GM19025 (cell line): ENCODE measurements at regions not wholly inside any gene's neighbourhood (a gene's known extent, or its start where the extent isn't known, plus 50 kb on each side); places are given as distances from the start of the nearest gene placed in this dataset.

Experiments
- ATAC-seq: cut with Tn5 transposase; IDR thresholded peaks from one replicate; pipeline ENCODE4 v1.9.1; 2021; ENCODE audit warnings: mild to moderate bottlenecking, low read depth, moderate library complexity; ENCODE audit not compliant: unreplicated experiment

GRCh38 chr14:49401373-49401772 is 184.8 kb downstream of the RPS29 start:
- ATAC-seq = no peak

DNA sequence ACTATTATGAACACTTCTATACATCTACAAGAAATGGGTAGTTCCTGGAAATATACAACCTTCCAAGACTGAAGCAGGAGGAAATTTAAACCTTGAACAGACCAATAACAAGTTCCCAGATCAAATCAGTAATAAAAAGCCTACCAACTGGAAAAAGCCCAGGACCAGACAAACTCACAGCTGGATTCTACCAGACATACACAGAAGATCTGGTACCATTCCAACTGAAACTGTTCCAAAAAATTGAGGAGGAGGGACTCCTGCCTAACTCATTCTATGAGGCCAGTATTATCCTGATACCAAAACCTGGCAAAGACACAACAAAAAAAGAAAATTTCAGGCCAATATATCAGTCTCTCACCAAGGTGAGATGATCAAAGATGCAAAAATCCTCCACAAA is 189.4 kb downstream of the RPS29 start:
- ATAC-seq = no peak

DNA sequence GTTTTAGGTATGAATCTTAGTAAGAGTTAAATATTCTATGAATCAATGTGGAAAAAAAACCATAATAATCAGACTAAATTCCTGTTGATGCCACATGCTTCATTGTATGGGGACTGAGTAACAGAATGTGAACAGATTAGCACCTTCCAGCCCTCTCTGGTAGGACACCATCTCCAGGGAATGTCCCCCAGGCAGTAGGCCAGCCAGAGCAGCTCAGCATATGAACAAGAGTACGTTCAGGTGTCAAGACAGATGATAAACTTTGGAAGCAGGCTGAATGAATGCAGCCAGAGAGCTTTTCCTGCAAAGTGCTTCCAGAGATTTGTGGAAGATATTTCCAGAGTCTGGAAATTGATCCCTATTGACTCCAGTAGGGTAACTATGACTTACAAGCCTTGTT is 204.4 kb downstream of the RPS29 start:
- ATAC-seq = no peak

DNA sequence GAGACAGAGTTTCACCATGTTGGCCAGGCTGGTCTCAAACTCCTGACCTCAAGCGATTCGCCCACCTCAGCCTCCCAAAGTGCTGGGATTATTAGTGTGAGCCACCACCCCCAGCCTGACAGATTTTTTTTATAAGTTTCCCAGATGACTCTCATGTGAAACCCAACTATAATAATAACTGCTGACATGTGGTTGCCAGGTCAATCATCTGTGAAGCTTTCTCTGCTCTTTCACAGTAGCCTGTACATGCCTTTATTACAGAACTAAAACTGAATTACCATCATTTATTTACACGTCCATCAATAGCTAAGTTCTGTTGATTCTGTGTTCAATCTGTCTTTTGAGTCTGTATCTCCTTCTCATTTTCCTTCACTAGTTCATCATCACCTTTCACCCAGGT is 218.5 kb downstream of the RPS29 start:
- no peak for ATAC-seq

- no peak for ATAC-seq
These were observed 219.8 kb downstream of the RPS29 start for GRCh38 chr14:49366416-49366815.

DNA sequence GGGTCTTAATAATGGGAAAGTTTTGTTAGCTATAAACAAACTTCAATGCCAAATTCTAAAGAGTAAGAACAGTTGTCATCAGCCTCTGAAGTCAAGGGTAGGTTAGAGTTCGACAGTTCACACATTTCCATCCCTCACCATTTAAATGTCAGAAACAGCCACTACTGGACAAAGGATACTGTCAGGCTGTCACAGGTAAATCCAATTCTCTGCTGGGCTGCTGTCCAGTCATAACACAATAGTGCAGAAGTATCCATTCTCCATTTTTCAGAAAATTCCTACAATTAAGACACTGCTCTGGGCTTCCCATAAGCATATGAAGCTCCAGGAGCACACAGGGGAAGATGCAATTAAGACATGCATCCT is 221.4 kb downstream of the RPS29 start:
- no peak for ATAC-seq

DNA sequence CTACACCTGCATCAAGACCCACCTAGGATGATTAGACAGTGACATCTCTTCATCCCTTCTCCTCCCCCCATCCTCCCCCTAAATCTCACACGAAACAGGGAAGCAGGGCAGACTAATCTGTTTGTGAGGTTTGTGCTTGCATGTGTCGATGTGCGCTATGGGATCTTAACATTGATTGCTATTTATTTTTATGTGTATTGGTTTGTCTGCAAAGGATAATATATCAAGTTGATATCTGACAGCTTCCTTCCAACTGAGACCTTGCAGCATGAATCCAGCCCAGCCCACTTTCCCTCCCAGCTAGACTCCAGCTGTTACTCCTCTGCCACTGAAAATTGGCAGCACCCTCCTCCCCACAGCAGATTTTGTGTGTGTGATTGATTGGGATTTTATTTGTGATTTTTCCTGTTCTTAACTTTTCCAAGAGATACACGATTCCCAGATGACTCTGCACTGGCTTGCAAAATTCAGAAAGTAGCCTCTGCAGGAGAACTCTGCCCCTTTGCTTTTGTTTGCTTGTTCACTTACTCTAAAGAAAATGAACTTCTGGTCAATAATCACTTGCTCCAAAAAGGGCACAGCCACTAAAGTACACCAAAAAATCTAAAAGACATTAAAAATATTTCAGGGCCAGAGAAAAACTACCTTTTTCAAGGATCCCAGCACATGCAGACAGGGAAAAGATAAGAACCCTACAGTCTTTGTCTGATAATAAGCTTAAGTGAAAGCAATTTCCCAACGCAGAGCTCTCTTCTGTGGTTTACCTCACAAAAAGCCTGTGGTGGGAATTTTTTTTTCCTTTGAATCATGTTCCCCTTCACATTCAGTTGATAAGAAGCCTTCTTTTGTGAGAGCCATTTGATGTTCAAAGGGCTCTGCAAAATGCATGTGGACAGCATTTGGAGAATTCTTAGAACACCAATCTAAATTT is 222.1 kb downstream of the RPS29 start:
- no peak for ATAC-seq

DNA sequence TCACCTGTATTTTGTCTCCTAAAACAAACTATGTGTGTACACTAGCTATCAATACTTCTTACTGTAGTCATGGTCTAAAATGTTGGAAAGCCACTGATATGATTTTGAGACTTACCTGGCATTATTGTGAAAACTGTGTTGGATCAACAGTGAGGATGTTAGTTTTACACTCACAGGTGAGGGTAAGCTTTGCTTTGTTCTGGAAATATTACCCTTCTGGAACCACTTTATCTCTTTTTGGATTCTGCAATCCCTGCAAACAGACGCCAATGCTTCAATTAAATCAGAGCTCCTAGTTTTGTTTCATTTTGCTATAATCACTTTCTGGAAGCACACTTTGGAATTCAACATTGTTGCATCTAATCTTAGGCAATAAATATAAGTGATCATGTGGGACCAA is 223.3 kb downstream of the RPS29 start:
- ATAC-seq = no peak

DNA sequence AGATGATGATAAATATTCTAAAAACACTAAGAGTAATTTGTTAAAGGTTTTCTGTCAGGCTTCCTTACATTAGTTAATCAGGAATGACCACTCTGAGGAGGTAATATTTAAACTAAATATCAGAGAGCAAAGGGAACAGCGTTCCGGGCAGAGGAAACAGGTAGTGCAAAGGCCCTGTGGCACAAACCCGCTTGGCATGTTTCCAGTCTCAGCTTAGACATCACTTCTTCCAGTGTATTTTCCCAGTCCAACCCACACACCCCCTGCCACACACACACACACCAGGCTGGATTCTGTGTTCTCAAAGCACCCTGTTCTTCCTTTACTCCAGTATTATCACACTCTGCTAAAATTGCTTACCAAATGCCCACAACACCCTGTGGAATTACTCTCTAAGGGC is 247.1 kb downstream of the RPS29 start:
- ATAC-seq = no peak

DNA sequence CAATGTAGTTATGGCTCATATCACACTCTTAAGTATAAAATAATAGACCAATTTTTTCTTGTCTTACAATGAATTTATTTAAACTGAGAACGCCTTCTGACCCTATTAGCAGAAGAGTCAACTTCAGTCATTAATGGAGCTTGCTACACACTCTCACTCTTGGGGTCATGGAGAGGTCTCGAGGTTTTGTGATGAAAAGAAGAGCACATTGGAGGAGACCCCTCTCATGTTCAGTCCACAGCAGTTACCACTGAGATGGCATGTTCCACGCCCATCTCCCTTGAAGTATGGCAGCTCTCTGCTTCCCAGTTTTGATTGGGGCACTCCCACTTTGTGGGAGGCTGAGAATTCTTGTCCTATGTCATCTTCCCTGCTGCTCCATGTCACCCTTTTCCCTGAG is 266.4 kb downstream of the RPS29 start:
- ATAC-seq = no peak

- ATAC-seq = no peak
These were observed 270.6 kb downstream of the RPS29 start for GRCh38 chr14:49315570-49315969.

DNA sequence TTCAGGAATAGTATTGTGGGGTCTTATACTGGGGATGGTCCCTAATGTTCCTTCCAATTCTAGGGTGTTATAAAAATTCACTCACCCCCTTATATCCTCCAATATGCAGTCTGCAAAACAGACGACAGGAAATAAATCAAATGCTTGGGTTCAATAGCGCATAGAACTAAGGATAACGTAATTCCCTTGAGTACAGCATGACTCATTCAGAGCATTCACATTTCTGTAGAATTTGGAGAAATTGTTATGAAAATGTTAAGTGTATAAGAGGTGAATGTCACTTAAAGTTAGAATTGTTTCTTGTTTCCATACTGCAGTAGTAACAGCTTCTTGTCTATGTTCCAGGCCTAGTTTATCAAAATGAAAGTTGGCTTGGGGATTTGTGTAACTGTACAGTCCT is 271.4 kb downstream of the RPS29 start:
- ATAC-seq = no peak

DNA sequence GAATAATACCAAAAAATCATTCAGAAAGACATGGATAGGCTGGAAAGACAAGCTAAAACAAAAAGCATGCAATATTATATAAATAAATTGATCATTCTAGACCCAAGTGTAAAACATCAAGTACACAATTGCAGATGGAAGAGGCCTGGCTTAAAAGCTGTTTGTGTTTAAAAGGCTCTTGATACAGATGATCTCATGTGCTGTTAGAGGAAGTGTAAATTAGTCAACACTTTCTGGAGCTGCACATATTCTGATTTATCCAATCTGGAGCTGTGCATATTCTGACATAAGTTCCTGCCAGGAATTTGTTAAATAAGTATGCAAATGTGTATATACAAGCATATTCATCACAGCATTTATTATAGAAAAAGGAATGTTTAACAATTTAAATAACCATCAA is 273.1 kb downstream of the RPS29 start:
- ATAC-seq = no peak

DNA sequence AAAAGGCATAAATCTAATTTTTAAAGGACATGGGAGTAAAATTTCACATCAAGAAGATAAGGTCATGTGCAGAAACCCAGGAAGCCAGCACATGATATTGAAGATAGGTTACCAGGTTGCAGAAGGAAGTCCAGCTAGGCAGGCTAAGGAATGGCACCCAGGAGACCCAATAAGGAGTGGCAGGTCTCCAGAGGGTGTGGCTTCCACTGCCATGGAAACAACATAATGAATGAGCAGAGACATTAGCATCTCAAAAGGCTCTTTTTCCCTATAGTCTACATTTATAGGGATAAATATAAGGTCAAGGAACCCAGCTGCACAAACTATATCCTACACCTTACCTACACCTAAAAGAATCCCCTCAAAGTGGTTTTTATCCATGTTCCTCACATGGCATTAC is 275.9 kb downstream of the RPS29 start:
- no peak for ATAC-seq

DNA sequence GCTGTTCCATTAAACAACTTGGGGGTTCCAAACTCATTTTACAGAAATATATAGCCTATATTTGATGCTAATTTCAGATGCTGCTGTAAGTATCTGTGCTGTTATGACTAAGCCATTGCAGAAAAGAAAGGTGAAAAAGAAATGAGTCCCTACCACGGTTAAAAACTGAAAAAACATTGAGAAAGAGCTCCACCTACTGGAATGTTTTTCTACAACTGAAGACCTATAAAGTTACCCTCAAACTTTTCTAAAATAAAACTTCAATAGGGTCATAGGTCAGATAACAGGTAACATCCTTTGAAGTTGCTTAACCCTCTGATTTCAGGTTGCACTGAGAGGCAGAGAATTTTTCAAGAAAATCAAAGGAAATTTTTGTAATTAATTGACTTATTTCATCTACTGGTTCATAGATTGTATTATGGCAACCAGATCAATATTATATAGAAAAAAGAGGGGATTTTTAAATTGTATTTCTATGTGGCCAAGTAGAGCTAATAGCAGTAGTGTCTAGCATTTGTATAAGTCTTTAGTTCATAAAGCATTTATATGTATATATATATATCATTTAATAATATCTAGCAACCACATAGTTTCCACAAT is 279.9 kb downstream of the RPS29 start:
- ATAC-seq = no peak

- ATAC-seq = no peak
These were observed 282.1 kb downstream of the RPS29 start for GRCh38 chr14:49303946-49304516.

GRCh38 chr14:49297102-49297501 is 289.1 kb downstream of the RPS29 start:
- no peak for ATAC-seq

DNA sequence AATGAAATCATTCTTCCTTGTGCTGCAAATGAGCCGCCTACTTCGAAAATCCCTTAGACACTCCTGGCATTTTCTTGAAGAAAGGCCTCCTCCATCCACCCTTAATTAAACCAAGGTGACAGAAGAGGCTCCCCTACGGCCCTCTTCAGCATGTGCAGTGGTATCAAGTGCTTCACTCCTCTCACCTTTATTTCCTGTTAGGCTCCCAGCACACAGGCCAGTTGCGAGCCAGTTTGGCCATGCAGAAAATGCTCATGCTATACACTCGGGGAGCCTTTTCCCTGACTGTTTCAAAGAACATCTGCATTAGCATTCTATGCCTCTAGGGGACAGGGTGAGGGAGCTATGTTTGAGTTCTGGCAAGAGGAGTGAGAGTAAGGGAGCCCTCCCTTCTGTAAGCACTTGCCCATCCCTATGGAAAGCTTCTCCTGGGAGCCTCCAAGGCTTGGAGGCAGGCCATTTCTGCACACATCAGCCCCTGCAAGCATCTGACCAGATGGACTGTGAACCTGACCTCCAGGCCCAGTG is 291.5 kb downstream of the RPS29 start:
- no peak for ATAC-seq

DNA sequence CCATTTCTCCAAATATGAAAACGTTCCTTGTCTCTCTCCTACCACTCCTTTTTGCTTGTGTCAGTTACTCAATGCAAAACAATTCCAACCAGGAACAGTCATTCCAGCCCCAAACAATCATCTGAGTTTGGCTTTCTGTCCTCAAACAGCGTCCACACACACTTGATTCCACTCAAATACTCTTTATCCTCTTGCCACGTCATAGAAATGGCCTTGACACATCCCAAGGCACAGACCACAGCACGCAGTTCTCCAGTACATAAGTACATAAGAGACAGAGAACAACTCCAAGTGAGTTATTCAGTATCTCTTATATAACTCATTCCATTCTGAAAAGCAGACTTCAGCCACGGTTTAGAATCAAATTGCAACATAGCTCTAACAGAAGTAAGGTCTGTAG is 299.2 kb downstream of the RPS29 start:
- ATAC-seq = no peak

- ATAC-seq = no peak
These were observed 299.8 kb downstream of the RPS29 start for GRCh38 chr14:49286257-49286983.

DNA sequence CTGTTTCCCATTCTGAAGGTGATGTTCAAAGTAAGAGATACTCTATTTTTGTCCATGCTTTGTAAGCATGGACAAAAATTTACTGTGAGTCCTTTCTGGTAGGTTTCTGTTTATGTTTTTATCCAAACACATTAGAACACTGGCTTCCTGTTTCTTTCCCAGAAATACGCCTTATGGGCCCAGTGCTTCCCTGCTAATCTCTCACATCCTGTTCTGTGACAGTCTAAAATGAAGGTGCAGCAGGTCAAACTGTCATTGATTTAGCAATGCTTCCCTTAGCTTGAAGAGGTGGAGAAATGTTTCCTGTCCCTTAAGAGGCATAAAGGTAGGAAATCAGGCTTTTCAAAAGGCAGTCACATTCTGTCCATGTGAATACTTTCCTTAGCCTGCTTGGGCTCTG is 305.6 kb downstream of the RPS29 start:
- ATAC-seq = no peak
